Stimulated activated CD4-positive, alpha-beta T cell treated with anti-CD3 and anti-CD28 coated beads, Interleukin-12 subunit alpha, Interleukin-12 subunit beta, amount 100 ng/mL, for 24 hours (primary cell): ENCODE measurements at regions not wholly inside any gene's neighbourhood (a gene's known extent, or its start where the extent isn't known, plus 50 kb on each side); places are given as distances from the start of the nearest gene placed in this dataset.
"Not testable (repeated sequence)": the region's sequence is repeated elsewhere in the genome, so short reads cannot be mapped to it uniquely, and the experiment has no call there.

Experiments used
- DNase-seq, 2 experiments: peaks; one replicate each; pipeline ENCODE4 v3.0.0-alpha.2; 2020; ENCODE audit warnings: low read depth in 2 of 2

DNA sequence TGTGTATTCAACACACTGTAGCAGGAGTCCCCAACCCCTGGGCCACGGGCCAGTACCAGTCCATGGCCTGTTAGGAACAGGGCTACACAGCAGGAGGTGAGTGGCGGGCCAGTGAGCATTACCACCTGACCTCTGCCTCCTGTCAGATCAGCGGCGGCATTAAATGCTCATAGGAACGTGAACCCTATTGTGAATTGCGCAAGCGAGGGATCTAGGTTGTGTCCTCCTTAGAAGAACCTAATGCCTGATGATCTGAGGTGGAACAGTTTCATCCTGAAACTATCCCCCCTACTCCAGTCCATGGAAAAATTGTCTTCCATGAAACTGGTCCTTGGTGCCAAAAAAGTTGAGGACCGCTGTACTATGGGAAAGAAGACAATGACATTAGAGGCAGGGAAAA, 386.9 kb downstream of the PREX1 start:
- DNase-seq = no peak

DNA sequence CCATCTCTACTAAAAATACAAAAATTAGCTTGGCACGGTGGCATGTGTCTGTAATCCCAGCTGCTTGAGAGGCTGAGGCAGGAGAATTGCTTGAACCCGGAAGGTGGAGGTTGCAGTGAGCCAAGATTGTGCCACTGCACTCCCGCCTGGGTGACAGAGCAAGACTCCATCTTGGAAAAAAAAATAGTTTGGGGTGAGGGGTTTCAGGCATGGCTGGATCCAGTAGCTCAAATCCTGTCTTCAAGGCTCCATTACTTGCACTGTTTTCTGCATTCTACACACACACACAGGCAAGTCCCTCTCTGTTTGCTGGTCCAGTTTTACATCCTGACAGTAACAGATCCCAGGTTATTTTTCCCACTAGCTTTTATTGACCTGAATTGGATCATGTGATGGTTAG, 387.5 kb downstream of the PREX1 start:
- DNase-seq = not testable (repeated sequence)

DNA sequence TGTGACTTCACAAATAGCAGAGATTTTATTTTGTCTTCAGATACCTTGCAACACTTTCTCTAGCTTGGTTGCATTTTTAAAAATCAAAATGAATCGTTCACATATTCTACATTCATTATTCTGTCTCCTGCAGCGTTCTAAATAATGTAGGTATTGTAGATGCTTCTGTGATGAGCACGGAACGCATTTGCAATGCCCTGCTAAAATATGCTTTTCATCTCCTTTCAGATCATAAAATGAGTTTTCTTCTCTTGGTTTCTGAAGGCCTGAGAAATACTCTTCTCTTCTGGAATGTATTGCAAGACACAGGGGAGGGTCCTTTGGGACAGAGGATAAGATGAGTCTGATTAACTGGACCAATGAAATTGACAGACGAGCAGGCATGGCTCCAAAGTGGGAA, 390.7 kb downstream of the PREX1 start:
- DNase-seq = no peak

GRCh38 chr20:48436609-48437008, 391.2 kb downstream of the PREX1 start:
- not testable (repeated sequence) for DNase-seq

DNA sequence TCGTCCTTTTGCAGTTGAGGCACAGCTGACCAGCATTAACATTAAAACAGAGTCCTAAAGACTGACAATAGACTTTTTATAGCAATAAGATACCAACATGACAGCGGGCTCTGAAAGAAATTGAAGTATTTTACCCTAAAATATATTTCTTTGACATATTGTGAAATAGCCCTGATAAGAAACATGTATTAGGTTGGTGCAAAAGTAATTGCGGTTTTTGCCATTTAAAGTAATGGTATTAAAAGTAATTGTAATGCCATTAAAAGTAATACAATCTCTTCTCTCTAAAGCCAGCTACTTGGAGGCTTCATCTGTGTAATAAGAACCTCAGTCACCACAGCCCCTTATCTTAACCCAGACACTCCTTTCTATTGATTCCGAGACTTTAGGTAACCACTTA, 394.6 kb downstream of the PREX1 start:
- DNase-seq = no peak

GRCh38 chr20:48432494-48432832, 395.3 kb downstream of the PREX1 start:
- no peak for DNase-seq

DNA sequence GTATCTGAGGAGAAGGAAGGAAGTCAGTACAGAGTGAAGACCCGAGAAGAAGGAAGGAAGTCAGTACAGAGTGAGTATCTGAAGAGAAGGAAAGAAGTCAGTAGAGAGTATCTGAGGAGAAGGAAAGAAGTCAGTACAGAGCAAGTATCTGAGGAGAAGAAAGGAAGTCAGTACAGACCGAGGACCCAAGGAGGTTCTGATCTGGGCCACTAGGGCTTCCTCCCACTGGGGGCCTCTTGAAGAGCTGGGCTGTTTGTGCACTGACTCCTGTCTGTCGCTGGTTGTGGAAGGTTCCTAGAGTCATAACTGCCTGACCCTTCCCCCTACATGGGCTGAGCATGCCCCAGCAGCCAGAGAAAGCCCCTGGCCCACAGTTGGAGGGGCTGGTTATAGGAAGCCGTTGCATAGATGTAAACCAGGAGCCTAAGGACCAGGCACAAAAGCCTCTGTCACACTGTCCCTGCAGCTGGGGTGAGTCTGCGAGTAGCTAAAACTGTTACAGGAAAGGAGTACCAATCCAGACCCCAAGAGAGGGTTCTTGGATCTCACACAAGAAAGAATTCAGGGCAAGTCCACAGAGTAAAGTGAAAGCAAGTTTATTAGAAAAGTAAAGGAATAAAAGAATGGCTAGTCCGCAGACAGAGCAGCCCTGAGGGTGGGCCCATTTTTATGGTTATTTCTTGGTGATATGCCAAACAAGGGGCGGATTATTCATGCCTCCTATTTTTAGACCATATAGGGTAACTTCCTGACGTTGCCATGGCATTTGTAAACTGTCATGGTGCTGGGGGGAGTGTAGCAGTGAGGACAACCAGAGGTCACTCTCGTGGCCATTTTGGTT, 395.9 kb downstream of the PREX1 start:
- DNase-seq = no peak

DNA sequence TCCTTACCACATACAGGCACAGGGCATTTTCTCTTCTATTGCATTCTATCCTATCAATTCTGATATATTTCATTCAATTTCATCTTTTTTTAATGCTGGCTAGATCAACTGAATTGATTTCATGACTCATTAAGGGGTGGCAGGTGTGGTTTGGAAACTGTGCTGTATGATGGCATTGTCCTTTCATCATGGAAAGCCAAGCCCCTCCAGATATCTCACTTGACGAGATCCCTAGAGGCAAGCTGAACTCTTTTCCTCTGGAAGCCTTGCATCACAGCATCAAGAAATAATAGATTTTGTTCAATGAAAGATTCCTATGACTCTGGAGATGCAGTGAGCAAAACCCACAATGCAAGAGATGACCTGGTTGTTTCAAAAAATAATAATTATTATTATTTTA, 401.2 kb downstream of the PREX1 start:
- no peak for DNase-seq

- no peak for DNase-seq
Measured at GRCh38 chr20:48425817-48426612, 401.8 kb downstream of the PREX1 start.

GRCh38 chr20:48425321-48425720, 402.5 kb downstream of the PREX1 start:
- DNase-seq = no peak

GRCh38 chr20:48422242-48422960, 405.4 kb downstream of the PREX1 start:
- DNase-seq = no peak

DNA sequence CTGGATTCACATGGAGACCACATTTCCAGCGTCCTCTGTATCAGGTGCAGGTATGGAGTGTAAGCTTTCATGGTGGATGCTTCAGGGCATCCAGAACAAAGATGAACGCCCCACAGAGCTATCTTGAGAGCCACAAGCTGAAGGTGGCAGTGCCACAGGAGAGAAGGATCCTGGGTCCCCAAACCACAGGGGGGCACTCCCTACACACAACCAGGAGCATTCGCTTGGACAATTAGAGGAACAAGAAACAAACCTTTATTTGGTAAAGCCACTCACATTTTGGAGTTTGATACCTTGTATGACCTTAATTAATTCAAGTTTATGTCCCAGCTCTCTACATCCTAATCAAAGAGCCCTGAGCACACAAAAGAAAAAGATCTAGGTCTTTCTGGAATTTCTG, 406.3 kb downstream of the PREX1 start:
- no peak for DNase-seq

GRCh38 chr20:48420176-48420575, 407.6 kb downstream of the PREX1 start:
- DNase-seq = no peak

DNA sequence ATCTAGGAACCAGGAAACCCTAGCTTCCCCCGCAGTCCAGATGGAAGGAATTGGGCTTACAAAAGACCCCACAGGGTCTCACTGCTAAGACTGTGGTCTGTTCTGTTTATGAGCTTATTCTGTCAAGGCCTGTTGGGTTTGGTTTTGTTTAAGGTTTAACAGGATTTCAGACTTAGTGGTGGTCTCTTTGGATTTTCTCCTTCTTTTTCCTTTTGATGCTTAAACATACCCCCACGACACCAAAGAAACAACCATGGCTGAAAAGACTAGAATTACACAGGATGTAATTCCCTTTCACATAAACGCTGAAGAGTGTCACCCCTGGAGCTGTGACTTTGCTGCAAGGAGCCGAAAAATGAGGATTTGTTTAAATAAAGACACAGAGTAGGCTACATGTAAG, 408.6 kb downstream of the PREX1 start:
- DNase-seq = no peak

DNA sequence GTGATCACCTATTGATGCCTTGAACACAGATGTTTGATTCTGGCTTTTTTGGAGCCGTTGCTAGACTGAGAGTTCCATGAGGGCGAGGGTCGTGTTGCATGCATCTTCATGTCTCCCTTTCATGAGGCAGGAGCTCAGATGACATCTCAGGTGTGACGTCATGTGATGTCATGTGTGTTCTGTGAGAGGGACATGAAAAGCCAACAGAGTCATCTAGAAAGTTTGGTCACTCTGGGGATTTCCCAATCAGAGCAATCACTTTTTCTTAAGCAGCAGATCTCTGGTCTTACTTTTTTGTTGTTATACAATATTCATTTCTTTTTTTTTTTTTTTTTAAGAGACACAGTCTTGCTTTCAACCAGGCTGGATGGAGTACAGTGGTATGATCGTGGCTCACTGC, 411.8 kb downstream of the PREX1 start:
- DNase-seq = no peak

GRCh38 chr20:48414786-48415185, 413.0 kb downstream of the PREX1 start:
- no peak for DNase-seq

GRCh38 chr20:48411919-48412522, 415.8 kb downstream of the PREX1 start:
- no peak for DNase-seq

GRCh38 chr20:48411245-48411644, 416.6 kb downstream of the PREX1 start:
- DNase-seq = no peak

- DNase-seq = no peak
Measured at GRCh38 chr20:48409055-48409615, 418.7 kb downstream of the PREX1 start.

DNA sequence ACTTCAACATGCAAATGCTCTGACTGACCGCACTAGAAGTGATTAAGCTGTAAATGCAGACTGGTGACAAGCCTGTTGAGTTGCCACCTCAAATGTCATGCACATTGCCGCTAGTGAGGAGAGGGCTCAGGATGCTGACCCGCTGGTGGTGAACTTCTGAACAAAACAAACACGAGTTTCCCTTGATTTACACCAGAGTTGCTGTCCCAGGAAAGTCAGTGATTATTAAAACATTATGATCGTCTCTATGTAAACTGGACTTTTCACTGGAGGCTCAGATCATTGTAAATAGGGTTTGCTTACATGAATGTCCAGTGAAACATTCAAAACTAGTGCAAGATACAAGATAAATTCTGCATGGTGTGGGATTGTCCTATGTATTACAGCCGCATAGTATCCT, 420.1 kb downstream of the PREX1 start:
- DNase-seq = no peak

- no peak for DNase-seq
Measured at GRCh38 chr20:48406912-48407340, 420.9 kb downstream of the PREX1 start.

DNA sequence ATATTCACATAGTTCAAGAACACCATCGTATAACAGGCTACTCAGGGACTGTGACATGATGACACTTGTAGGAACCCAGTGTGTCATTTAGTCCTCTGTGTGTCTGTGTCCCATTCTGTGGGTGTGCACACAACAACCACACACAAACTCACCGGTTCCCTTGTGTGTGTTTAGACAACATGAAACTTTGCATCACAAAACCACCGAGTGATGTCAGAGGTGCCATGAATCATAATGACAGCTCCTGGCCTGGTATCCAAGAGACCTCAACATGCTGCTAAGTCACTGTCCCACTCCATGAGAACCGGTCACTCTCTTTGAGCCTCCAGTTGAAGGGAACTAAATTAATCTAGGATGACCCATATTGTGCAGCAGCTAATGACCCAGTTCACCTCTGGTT, 421.3 kb downstream of the PREX1 start:
- DNase-seq = no peak
